ENCODE measurements at regions not wholly inside any gene's neighbourhood (a gene's known extent, or its start where the extent isn't known, plus 50 kb on each side); places are given as distances from the start of the nearest gene placed in this dataset.

- H3K4me3 ChIP-seq (ENCODE audit: low read depth, low read length) = no peak overlapping the region
- no peak for TF ChIP-seq CTCF (IDR thresholded peaks at IDR 0.05; ENCODE audit: low read depth, low read length)
- TF ChIP-seq POLR2A (IDR thresholded peaks at IDR 0.05; ENCODE audit: extremely low read depth, insufficient read length) = no peak
- no peak for TF ChIP-seq MYC (IDR thresholded peaks at IDR 0.05; ENCODE audit: low read depth, low read length)
- TF ChIP-seq MAX (IDR thresholded peaks at IDR 0.05; ENCODE audit: low read depth, low read length) = no peak
- no peak for DNase-seq (ENCODE audit: low read depth)
These were observed 700.8 kb upstream of the SPRY2 start for GRCh38 chr13:81041761-81042160.

- DNase-seq (ENCODE audit: low read depth) = no peak
- H3K4me3 ChIP-seq (ENCODE audit: low read depth, low read length) = no peak overlapping the region
- no peak for TF ChIP-seq CTCF (IDR thresholded peaks at IDR 0.05; ENCODE audit: low read depth, low read length)
- TF ChIP-seq MYC (IDR thresholded peaks at IDR 0.05; ENCODE audit: low read depth, low read length) = no peak
- TF ChIP-seq MAX (IDR thresholded peaks at IDR 0.05; ENCODE audit: low read depth, low read length) = no peak
- TF ChIP-seq POLR2A (IDR thresholded peaks at IDR 0.05; ENCODE audit: extremely low read depth, insufficient read length) = no peak
These were observed 691.1 kb upstream of the SPRY2 start for GRCh38 chr13:81031996-81032395.

DNA sequence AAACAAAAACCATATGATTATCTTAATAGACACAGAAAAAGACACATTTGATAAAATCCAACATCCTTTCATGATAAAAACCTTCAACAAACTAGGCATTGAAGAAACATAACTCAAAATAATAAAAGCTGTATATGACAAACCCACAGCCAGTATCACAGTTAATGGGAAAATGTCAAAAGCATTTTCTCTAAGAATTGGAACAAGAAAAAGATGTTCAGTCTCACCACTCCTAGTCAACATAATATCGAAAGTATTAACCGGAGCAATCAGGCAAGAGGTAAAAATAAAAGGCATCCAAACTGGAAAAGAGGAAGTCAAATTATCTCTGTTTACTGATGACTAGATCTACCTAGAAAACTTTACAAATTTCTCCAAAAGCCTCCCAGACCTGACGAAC is 684.2 kb upstream of the SPRY2 start:
- TF ChIP-seq POLR2A (IDR thresholded peaks at IDR 0.05; ENCODE audit: extremely low read depth, insufficient read length) = no peak
- TF ChIP-seq CTCF (IDR thresholded peaks at IDR 0.05; ENCODE audit: low read depth, low read length) = no peak
- TF ChIP-seq MAX (IDR thresholded peaks at IDR 0.05; ENCODE audit: low read depth, low read length) = no peak
- TF ChIP-seq MYC (IDR thresholded peaks at IDR 0.05; ENCODE audit: low read depth, low read length) = no peak
- no peak overlapping the region for H3K4me3 ChIP-seq (ENCODE audit: low read depth, low read length)
- no peak for DNase-seq (ENCODE audit: low read depth)

DNA sequence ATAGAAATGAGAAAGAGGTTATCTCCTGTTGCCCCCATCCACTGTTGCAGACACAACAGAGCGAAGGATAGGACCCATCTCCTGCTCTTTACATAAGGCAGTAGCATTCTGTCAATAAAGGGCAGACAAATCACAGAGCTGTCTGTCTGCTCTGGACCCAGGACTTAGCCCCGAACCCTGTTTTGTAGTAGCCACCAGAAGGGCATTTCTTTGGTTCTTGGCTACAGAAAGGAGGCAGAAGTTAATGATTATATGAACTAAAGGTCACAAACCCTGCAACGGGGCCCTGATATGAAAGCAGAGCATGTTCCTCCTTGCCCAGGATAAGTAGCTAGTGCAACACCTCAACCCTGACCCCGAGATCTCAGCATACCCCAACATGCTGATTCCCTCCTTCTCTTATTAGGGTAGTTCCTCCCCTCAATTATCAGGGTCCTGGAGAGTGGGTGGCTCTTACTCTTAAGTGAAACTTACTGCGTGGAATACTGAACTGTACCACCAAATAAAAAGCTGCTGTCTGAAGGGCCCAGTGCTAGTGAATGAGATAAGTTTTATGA is 680.4 kb upstream of the SPRY2 start:
- no peak for DNase-seq (ENCODE audit: low read depth)
- no peak overlapping the region for H3K4me3 ChIP-seq (ENCODE audit: low read depth, low read length)
- TF ChIP-seq MAX (IDR thresholded peaks at IDR 0.05; ENCODE audit: low read depth, low read length) (no peak), POLR2A (IDR thresholded peaks at IDR 0.05; ENCODE audit: extremely low read depth, insufficient read length) (no peak), MYC (IDR thresholded peaks at IDR 0.05; ENCODE audit: low read depth, low read length) (no peak), CTCF (IDR thresholded peaks at IDR 0.05; ENCODE audit: low read depth, low read length) (no peak)

DNA sequence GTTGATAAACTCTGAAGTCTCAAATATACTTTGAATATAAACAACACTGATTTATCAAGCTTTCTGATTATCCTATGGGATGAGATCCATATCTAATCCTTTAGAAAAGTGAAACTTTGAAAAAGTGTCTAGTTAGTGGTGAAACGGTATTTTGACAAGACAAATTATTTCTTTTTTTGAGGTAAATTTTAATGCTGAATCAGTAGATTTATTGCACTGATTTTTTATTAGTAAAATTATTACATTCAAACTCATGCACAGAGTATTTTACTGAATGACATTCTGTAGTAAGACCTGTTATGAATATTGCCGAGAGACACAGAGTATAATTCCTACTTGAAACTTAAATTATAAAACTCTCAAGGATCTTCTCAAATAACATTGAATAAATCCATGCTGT is 679.1 kb upstream of the SPRY2 start:
- H3K4me3 ChIP-seq (ENCODE audit: low read depth, low read length) = no peak overlapping the region
- DNase-seq (ENCODE audit: low read depth) = no peak
- TF ChIP-seq MYC (IDR thresholded peaks at IDR 0.05; ENCODE audit: low read depth, low read length) (no peak), POLR2A (IDR thresholded peaks at IDR 0.05; ENCODE audit: extremely low read depth, insufficient read length) (no peak), CTCF (IDR thresholded peaks at IDR 0.05; ENCODE audit: low read depth, low read length) (no peak), MAX (IDR thresholded peaks at IDR 0.05; ENCODE audit: low read depth, low read length) (no peak)
